PC-3 (cell line): ENCODE measurements at regions not wholly inside any gene's neighbourhood (a gene's known extent, or its start where the extent isn't known, plus 50 kb on each side); places are given as distances from the start of the nearest gene placed in this dataset.
A peak's percentile ranks its signal among the peaks of the same experiment; 100 is the strongest.

ENCODE experiments used
- EZH2 ChIP-seq: fragments of 300-600 bp; sonication (generic); IDR thresholded peaks from one replicate; pipeline ENCODE4 v1.6.1; 2017; ENCODE audit warnings: antibody characterized with exemption, mild to moderate bottlenecking, low read length; ENCODE audit not compliant: unreplicated experiment
- EZH2phosphoT487 ChIP-seq: fragments of 300-600 bp; sonication (generic); IDR thresholded peaks from 2 replicates; pipeline ENCODE4 v1.6.1; 2018; ENCODE audit warnings: mild to moderate bottlenecking, antibody characterized with exemption, low read length, borderline replicate concordance
- TF ChIP-seq, protein P1 (sequence below): fragments of 300-600 bp; sonication (generic); conservative IDR thresholded peaks from 2 replicates; pipeline ENCODE4 v1.5.1; 2017; ENCODE audit warnings: antibody characterized with exemption, low read depth, mild to moderate bottlenecking, low read length

DNA sequence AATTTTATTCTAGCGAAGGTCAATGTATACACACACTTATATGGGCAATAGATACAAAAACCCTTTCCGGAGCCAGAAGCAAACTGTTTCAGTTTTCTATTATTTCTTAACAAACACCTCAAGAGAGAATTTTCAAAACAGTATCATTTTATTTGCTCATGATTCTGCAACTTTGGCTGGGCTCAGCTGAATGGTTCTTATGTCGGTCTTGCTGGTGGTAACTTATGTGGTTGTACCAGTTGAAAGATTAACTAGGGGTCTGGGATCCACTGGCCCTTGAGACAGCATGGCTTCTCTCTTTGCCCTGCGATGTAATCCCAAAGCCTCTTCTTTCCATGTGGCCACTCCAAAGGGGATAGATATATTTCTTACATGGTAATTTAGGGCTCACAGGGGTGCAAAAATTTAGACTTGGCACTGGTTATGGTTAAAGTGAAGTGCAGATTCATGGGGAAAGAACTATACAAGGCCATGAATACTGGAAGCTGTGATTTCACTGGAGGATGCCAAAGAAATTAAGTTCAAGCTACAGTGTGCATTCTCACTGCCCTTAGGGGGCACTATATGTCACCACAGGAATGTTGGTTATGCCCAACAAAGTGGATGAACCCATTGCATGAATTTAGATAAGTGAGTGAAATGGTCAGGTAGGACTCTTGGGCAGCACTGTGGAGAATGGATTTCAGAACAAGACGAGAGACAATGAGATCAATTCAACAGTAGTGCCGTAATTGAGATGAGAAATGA lies 94.3 kb upstream of the NAV3 start:
- TF ChIP-seq, protein P1, sequence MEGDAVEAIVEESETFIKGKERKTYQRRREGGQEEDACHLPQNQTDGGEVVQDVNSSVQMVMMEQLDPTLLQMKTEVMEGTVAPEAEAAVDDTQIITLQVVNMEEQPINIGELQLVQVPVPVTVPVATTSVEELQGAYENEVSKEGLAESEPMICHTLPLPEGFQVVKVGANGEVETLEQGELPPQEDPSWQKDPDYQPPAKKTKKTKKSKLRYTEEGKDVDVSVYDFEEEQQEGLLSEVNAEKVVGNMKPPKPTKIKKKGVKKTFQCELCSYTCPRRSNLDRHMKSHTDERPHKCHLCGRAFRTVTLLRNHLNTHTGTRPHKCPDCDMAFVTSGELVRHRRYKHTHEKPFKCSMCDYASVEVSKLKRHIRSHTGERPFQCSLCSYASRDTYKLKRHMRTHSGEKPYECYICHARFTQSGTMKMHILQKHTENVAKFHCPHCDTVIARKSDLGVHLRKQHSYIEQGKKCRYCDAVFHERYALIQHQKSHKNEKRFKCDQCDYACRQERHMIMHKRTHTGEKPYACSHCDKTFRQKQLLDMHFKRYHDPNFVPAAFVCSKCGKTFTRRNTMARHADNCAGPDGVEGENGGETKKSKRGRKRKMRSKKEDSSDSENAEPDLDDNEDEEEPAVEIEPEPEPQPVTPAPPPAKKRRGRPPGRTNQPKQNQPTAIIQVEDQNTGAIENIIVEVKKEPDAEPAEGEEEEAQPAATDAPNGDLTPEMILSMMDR = 0 out of 2 replicates have a peak, but pooled peaks have one; percentile 16
- no peak for TF ChIP-seq EZH2
- TF ChIP-seq EZH2phosphoT487 = no peak
